ENCODE measurements at regions not wholly inside any gene's neighbourhood (a gene's known extent, or its start where the extent isn't known, plus 50 kb on each side); places are given as distances from the start of the nearest gene placed in this dataset.

GRCh38 chr12:94707892-94708291 lies 57.5 kb upstream of the TMCC3 start:
- DNase-seq, result no peak

- no peak for DNase-seq
Observed at GRCh38 chr12:94707036-94707435, 56.7 kb upstream of the TMCC3 start.

GRCh38 chr12:94706250-94706661 lies 55.9 kb upstream of the TMCC3 start:
- no peak for DNase-seq

GRCh38 chr12:94705676-94706075 lies 55.3 kb upstream of the TMCC3 start:
- no peak for DNase-seq

- no peak for DNase-seq
Observed at GRCh38 chr12:94704452-94705306, 54.3 kb upstream of the TMCC3 start.

GRCh38 chr12:94702696-94703095 lies 52.3 kb upstream of the TMCC3 start:
- no peak for DNase-seq

- DNase-seq, result no peak
Observed at GRCh38 chr12:94701711-94702110, 51.4 kb upstream of the TMCC3 start.

GRCh38 chr12:94700662-94701061 lies 50.3 kb upstream of the TMCC3 start:
- no peak for DNase-seq
